HUES64 (cell line): ENCODE measurements at regions not wholly inside any gene's neighbourhood (a gene's known extent, or its start where the extent isn't known, plus 50 kb on each side); places are given as distances from the start of the nearest gene placed in this dataset.
"Not testable (repeated sequence)": the region's sequence is repeated elsewhere in the genome, so short reads cannot be mapped to it uniquely, and the experiment has no call there.

Source experiments
- H3K27ac ChIP-seq: 2 replicates; pipeline ENCODE4 v1.7.0; 2013; ENCODE audit warnings: low read depth, low read length, inconsistent platforms
- H3K27me3 ChIP-seq: 2 replicates; pipeline ENCODE4 v1.6.1; 2013; ENCODE audit warnings: mild to moderate bottlenecking, low read length; ENCODE audit not compliant: insufficient read depth
- H3K36me3 ChIP-seq: 2 replicates; pipeline ENCODE4 v1.6.1; 2013; ENCODE audit warnings: mild to moderate bottlenecking, low read length; ENCODE audit not compliant: insufficient read depth
- H3K4me1 ChIP-seq: 2 replicates; pipeline ENCODE4 v1.6.1; 2013; ENCODE audit warnings: mild to moderate bottlenecking, low read length, moderate library complexity; ENCODE audit not compliant: insufficient read depth
- H3K4me3 ChIP-seq: 2 replicates; pipeline ENCODE4 v1.5.1; 2013; ENCODE audit warnings: mild to moderate bottlenecking, low read length, moderate library complexity
- H3K9ac ChIP-seq: 2 replicates; pipeline ENCODE4 v1.6.1; 2013; ENCODE audit warnings: mild to moderate bottlenecking, low read depth, low read length
- H3K9me3 ChIP-seq: 2 replicates; pipeline ENCODE4 v1.6.1; 2013; ENCODE audit warnings: low read depth, low read length; ENCODE audit not compliant: insufficient read depth
- WGBS: fragments of 150-250, 120-280 bp; methylation state at CpG from one replicate; pipeline ENCODE4 v1.1.7; 2013; ENCODE audit warnings: missing lambda C conversion rate; 5-methylcytosine and 5-hydroxymethylcytosine counted together

GRCh38 chr1:166307261-166308188 is 140.7 kb upstream of the FAM78B start:
- H3K36me3 ChIP-seq = no peaks in the 10 kb centered on the region
- no peaks in the 10 kb centered on the region for H3K9me3 ChIP-seq
- no peak overlapping the region for H3K4me3 ChIP-seq
- H3K27me3 ChIP-seq = no peaks in the 10 kb centered on the region
- WGBS = 84% methylated on average over 8 of the region's 9 CpGs
- no peak overlapping the region for H3K27ac ChIP-seq
- H3K4me1 ChIP-seq = peaks cover 6% of the 10 kb centered on the region
- H3K9ac ChIP-seq = no peak overlapping the region

- not testable (repeated sequence) for H3K36me3 ChIP-seq, H3K27ac ChIP-seq, H3K4me3 ChIP-seq, H3K9me3 ChIP-seq, H3K9ac ChIP-seq, H3K27me3 ChIP-seq
- 81% methylated on average over 5 of the region's 5 CpGs for WGBS
- peaks cover 12% of the 10 kb centered on the region for H3K4me1 ChIP-seq
Observed at GRCh38 chr1:166316306-166316705, 149.5 kb upstream of the FAM78B start.

- Histone ChIP-seq H3K4me1 (peaks cover 14% of the 10 kb centered on the region), H3K9me3 (0 out of 2 replicates have a peak, but pooled peaks cover 3% of the 10 kb centered on the region)
Observed at GRCh38 chr1:166322470-166322869, 155.7 kb upstream of the FAM78B start.

GRCh38 chr1:166327886-166328285 is 161.1 kb upstream of the FAM78B start:
- Histone ChIP-seq H3K4me1 (peaks cover 5% of the 10 kb centered on the region; the same call in 1 of the 2 replicates), H3K9me3 (no peaks in the 10 kb centered on the region), H3K27me3 (no peaks in the 10 kb centered on the region), H3K4me3 (no peak overlapping the region), H3K27ac (no peak overlapping the region), H3K9ac (no peak overlapping the region), H3K36me3 (no peaks in the 10 kb centered on the region)
- 93% methylated on average over 5 of the region's 5 CpGs for WGBS

More at GRCh38 chr1:166322470-166322869, 155.7 kb upstream of the FAM78B start:
- H3K27ac ChIP-seq = no peak overlapping the region
- no peaks in the 10 kb centered on the region for H3K27me3 ChIP-seq
- WGBS = 98% methylated on average over 3 of the region's 3 CpGs
- H3K36me3 ChIP-seq = no peaks in the 10 kb centered on the region
- no peak overlapping the region for H3K9ac ChIP-seq
- H3K4me3 ChIP-seq = no peak overlapping the region

GRCh38 chr1:166328956-166329355 is 162.2 kb upstream of the FAM78B start:
- 91% methylated on average over 1 of the region's 1 CpG for WGBS
- Histone ChIP-seq H3K4me3 (no peak overlapping the region), H3K36me3 (no peaks in the 10 kb centered on the region), H3K27ac (no peak overlapping the region), H3K4me1 (peaks cover 5% of the 10 kb centered on the region; the same call in 1 of the 2 replicates), H3K27me3 (no peaks in the 10 kb centered on the region), H3K9ac (no peak overlapping the region), H3K9me3 (no peaks in the 10 kb centered on the region)

- no peaks in the 10 kb centered on the region for H3K9me3 ChIP-seq
- no peaks in the 10 kb centered on the region for H3K27me3 ChIP-seq
- no peaks in the 10 kb centered on the region for H3K36me3 ChIP-seq
- peaks cover 5% of the 10 kb centered on the region; the same call in 1 of the 2 replicates for H3K4me1 ChIP-seq
- WGBS = 82% methylated on average over 1 of the region's 1 CpG
- no peak overlapping the region for H3K4me3 ChIP-seq
- no peak overlapping the region for H3K9ac ChIP-seq
- H3K27ac ChIP-seq = no peak overlapping the region
Observed at GRCh38 chr1:166330096-166330495, 163.3 kb upstream of the FAM78B start.

- Histone ChIP-seq H3K9ac (no peak overlapping the region), H3K4me1 (peaks cover 13% of the 10 kb centered on the region), H3K27me3 (no peaks in the 10 kb centered on the region), H3K36me3 (no peaks in the 10 kb centered on the region), H3K27ac (no peak overlapping the region), H3K9me3 (no peaks in the 10 kb centered on the region), H3K4me3 (no peak overlapping the region)
- WGBS = 96% methylated on average over 2 of the region's 2 CpGs
Observed at GRCh38 chr1:166338105-166338504, 171.3 kb upstream of the FAM78B start.

GRCh38 chr1:166340709-166341108 is 173.9 kb upstream of the FAM78B start:
- Histone ChIP-seq H3K9ac (no peak overlapping the region), H3K27ac (no peak overlapping the region), H3K4me3 (no peak overlapping the region), H3K27me3 (no peaks in the 10 kb centered on the region), H3K4me1 (peaks cover 13% of the 10 kb centered on the region), H3K36me3 (no peaks in the 10 kb centered on the region), H3K9me3 (no peaks in the 10 kb centered on the region)

GRCh38 chr1:166343276-166343675 is 176.5 kb upstream of the FAM78B start:
- no peaks in the 10 kb centered on the region for H3K4me1 ChIP-seq
- no peak overlapping the region for H3K9ac ChIP-seq
- no peak overlapping the region for H3K4me3 ChIP-seq
- H3K27ac ChIP-seq = no peak overlapping the region
- H3K27me3 ChIP-seq = no peaks in the 10 kb centered on the region
- no peaks in the 10 kb centered on the region for H3K9me3 ChIP-seq
- 97% methylated on average over 22 of the region's 22 CpGs for WGBS
- H3K36me3 ChIP-seq = no peaks in the 10 kb centered on the region

- no peak overlapping the region for H3K4me3 ChIP-seq
- H3K9ac ChIP-seq = no peak overlapping the region
- H3K27me3 ChIP-seq = no peaks in the 10 kb centered on the region
- no peaks in the 10 kb centered on the region for H3K9me3 ChIP-seq
- no peaks in the 10 kb centered on the region for H3K4me1 ChIP-seq
- no peak overlapping the region for H3K27ac ChIP-seq
- H3K36me3 ChIP-seq = no peaks in the 10 kb centered on the region
- WGBS = 70% methylated on average over 4 of the region's 5 CpGs
Observed at GRCh38 chr1:166350490-166350889, 183.7 kb upstream of the FAM78B start.

GRCh38 chr1:166351676-166352075 is 184.9 kb upstream of the FAM78B start:
- H3K27ac ChIP-seq = no peak overlapping the region
- 86% methylated on average over 1 of the region's 1 CpG for WGBS
- no peaks in the 10 kb centered on the region for H3K4me1 ChIP-seq
- no peaks in the 10 kb centered on the region for H3K27me3 ChIP-seq
- H3K9me3 ChIP-seq = no peaks in the 10 kb centered on the region
- no peak overlapping the region for H3K4me3 ChIP-seq
- no peaks in the 10 kb centered on the region for H3K36me3 ChIP-seq
- no peak overlapping the region for H3K9ac ChIP-seq
